HG02973 (cell line): ENCODE measurements at regions not wholly inside any gene's neighbourhood (a gene's known extent, or its start where the extent isn't known, plus 50 kb on each side); places are given as distances from the start of the nearest gene placed in this dataset.

Experiments used
- ATAC-seq: cut with Tn5 transposase; IDR thresholded peaks from one replicate; pipeline ENCODE4 v1.9.1; 2021; ENCODE audit warnings: moderate library complexity; ENCODE audit not compliant: unreplicated experiment

- ATAC-seq: no peak
Measured at GRCh38 chr9:1653282-1653681, 361.9 kb upstream of the SMARCA2 start.

DNA sequence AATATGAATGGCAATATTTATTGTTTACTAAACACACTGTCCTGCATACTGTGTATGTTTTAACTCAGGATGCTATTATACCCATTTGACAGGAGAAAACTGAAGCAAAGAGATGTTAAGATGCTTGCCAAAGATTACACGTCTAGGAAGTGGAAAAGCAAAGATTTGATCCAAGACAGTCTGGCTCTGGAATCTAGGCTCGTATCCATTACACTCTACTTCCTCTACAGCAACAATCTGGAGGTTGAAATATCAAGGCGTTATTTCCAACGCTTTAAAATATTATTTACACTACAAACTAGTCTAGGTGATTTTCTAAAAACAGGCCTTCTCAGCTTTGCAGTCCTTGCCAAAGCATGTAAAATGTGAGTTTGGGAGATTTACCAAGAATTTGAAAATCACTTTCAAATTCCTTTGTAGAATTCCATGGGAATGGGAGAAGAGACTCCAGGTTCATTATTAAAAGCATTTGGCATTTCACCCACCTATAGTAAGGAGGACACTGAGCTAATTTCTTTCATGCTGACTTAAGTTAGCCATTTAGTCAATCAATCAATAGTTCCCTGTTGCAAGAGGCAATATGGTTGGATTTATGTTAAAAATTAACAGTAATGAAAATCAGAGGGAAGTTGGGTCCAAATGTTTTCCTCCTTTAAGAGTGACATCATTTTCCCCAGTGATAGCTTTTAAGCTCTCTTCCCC, 356.3 kb upstream of the SMARCA2 start:
- no peak for ATAC-seq

DNA sequence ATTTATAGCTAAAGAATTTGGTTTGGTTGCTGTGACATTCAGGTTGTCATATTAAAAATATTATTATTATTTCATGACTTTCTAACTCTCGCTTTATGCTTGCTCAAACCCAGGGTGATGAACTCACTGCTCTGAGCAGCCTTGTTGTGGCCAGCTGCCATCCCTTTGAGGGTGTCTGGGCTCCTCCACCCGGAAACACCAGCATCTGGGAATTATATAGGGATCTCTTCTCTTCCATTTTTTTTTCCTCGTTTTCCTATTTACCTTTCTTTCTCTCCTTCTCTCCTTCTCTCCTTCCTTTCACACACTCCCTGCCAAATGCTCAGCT, 355.8 kb upstream of the SMARCA2 start:
- ATAC-seq: no peak

DNA sequence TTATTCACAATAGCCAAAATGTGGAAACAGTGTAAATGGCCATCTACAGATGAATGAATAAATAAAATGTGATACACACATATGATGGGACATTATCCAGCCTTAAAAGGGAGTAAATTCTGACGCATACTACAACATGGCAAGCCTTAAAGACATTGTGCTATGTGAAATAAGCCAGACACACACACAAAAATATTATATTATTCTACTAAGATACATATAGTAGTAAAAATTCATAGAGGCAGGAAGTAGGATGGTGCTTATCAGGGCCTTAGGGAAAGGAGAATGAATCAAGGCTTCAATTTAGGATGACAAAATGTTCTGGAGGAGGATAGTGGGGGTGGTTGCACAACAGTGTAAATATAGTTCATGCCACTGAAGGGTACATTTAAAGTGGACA, 346.7 kb upstream of the SMARCA2 start:
- ATAC-seq: no peak

DNA sequence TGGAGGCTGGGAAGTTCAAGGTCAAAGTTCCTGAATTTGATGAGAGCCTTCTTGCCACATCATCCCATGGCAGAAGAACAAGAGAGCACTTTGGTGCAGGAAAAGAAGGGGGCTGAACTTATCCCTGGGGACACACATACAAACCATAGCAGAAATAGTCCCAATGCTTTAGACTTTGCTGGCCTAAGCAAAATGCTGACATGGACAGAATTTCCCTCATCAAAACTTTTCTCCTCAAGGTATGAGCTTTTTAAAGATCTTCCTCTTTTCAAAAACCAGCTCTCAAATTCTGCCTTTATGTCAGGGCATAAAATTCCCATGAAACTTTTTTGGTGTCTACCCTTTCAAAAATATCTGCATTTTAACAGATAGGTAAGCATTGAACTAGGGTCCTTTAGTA, 341.8 kb upstream of the SMARCA2 start:
- no peak for ATAC-seq

- no peak for ATAC-seq
Measured at GRCh38 chr9:1676771-1677170, 338.4 kb upstream of the SMARCA2 start.

DNA sequence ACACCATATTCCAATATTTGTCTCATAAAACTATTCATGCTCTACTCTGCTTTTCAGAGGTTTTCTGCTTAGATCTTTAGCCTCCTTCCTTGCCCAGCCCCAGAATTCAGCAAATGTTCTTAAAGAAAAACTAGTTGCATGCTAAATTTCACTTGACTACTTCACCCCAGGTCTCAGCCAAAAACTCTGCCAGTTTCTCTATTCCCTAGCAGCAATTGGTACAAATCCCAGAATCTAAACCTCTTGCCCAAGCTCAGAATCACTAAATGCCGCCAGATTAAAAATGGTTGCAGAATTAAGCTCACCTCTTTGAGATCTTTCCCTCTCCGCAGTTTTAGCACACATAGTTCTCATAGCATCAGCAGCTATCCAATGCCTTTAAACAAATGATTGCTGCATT, 331.2 kb upstream of the SMARCA2 start:
- no peak for ATAC-seq

DNA sequence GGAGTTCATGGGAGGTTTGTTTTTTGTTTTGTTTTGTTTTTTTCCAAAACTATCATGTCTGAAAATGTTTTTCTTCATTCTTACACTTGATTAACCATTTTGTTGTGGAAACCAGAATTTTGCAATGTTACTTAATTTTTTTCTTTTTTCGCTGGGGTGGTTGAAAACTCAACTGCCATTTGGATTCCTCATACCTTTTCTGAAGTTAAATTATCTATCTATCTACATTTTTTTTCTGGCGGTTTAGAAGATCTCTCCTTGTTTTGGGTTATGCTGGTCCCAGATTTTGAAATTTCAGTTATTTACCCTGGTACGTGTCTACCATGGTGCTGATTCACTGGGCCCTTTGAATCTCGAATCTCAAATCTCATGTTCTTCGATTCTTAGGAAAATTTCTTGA, 316.2 kb upstream of the SMARCA2 start:
- no peak for ATAC-seq

GRCh38 chr9:1701113-1701512, 314.0 kb upstream of the SMARCA2 start:
- no peak for ATAC-seq

DNA sequence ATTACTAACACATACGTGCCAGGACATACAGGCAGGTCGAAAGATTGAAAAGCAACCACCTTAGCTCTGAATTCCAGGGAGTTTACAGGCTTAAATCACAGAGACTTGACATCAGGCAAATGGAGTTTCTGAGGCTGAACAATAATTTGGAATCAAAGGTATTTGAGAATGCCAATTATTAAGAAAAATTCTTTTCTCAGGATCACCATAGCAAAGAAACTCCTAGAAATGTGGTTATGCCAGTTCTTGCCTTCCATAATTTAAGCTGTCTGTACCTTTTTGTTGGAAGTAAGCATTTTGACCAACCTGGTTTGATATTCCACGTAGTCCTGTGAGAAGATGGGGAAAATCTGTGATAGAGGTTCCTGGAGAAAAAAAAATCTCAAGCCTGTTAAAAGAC, 312.4 kb upstream of the SMARCA2 start:
- no peak for ATAC-seq

GRCh38 chr9:1707291-1707690, 307.9 kb upstream of the SMARCA2 start:
- no peak for ATAC-seq

DNA sequence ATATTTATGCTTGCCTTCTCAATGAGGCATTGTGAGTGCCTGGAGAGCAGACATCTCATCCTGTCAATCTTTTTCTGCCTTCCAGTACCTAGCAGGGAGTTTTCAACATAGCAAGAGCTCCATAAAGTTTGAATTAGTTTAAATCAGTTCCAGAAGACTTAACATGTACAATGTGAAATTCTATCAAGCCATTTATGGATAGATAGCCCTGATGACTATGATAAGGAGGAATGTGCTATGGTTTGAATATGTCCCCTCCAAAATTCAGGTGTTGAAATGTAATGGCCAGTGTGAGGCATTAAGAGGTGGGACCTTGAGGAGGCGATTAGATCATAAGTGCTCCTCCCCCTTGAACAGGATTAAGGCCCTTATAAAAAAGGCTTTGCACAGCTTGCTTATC, 306.9 kb upstream of the SMARCA2 start:
- ATAC-seq: no peak

DNA sequence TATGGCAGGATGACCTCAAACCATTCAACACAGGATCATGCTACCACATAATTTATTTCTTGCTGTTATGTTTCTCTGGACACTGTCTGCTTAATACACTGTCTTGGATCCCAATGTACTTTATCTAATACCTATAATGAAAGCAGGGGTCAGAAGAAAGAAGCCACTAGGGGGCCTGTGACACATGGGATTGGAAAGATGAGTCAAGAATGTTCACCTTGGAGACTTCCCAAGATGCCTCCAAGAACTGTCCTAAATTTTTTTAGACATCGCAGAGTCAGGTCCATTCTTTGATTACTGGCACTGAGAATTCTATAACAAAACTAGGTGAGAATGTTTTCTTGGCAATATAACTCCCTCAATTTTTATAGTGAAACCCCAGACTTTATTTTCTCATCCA, 305.8 kb upstream of the SMARCA2 start:
- no peak for ATAC-seq

DNA sequence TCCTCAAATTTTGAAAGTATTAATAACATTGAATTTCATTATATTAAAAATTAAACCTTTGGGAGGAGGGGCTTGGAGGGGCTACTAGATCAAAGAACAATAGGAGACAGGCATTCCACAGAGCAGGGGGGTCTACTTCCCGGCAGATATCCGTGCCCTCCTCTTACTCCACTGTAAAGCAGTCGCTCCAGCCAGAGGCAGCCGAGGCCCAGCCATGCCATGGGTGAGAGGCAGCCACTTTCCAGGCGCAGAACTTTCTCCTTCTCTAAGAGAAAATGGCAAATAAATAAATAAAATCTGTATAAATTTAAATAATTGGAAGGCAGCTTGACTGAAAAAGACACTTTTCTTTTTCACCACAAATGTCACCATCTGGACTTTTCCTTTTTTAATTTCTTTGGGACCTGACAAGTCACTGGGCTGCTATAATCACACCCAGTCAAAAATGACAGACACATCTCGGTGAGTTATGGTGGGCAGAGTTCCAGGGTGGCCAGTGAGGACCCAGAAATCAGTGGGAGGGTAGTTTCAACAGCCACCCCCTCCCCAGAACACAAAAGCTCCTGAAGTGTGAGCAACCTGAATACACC, 302.2 kb upstream of the SMARCA2 start:
- ATAC-seq: no peak

DNA sequence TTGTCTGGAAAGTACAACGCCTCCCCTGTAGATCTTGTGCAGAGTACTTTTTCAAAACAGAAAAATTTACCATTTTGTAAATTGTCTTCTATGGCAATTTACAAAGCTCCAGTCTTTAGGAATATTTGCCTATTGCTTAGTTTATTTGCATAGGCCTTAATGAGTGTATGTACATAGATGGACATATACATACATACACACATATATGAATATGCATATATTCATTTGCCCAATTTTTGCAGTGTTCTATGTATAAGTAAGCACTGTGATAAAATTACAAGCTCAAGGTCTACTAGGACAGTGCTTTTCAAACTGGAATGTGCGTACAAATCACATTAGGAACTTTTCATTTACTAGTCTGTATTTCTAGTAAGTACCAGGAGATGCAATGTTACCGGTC, 301.3 kb upstream of the SMARCA2 start:
- no peak for ATAC-seq

- no peak for ATAC-seq
Measured at GRCh38 chr9:1717882-1718281, 297.3 kb upstream of the SMARCA2 start.

DNA sequence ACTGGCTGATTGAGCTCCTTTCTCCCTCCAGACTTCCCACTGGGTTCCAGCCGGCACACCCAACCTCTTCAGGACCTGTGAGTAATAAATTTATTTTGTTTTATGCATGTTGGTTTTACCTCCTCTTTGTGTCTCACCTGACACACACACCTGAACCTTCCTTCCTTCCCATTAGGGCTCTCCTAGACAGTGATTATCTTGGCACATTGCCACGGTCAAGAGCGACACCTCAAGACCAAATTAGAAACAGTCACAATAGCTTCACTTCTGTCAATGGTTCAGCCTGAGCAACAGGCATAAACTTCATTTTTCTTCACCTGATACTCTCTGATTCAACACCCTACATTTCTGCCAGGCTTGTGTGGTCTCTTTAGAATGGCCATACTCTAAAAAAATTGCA, 296.3 kb upstream of the SMARCA2 start:
- no peak for ATAC-seq

GRCh38 chr9:1721196-1721595, 294.0 kb upstream of the SMARCA2 start:
- no peak for ATAC-seq

GRCh38 chr9:1722404-1722803, 292.7 kb upstream of the SMARCA2 start:
- no peak for ATAC-seq

GRCh38 chr9:1723522-1724015, 291.6 kb upstream of the SMARCA2 start:
- no peak for ATAC-seq

GRCh38 chr9:1726993-1727759, 288.0 kb upstream of the SMARCA2 start:
- ATAC-seq: no peak

- no peak for ATAC-seq
Measured at GRCh38 chr9:1729631-1730030, 285.5 kb upstream of the SMARCA2 start.
